NK-92 treated with Interleukin-12 subunit alpha and Interleukin-12 subunit beta, amount 100 ng/mL, for 24 hours (cell line): ENCODE measurements at regions not wholly inside any gene's neighbourhood (a gene's known extent, or its start where the extent isn't known, plus 50 kb on each side); places are given as distances from the start of the nearest gene placed in this dataset.
A peak's percentile ranks its signal among the peaks of the same experiment; 100 is the strongest.
"Not testable (repeated sequence)": the region's sequence is repeated elsewhere in the genome, so short reads cannot be mapped to it uniquely, and the experiment has no call there.

Source experiments
- DNase-seq: peaks from one replicate; lab custom pipeline; 2025; lab: John Stamatoyannopoulos, UW

DNA sequence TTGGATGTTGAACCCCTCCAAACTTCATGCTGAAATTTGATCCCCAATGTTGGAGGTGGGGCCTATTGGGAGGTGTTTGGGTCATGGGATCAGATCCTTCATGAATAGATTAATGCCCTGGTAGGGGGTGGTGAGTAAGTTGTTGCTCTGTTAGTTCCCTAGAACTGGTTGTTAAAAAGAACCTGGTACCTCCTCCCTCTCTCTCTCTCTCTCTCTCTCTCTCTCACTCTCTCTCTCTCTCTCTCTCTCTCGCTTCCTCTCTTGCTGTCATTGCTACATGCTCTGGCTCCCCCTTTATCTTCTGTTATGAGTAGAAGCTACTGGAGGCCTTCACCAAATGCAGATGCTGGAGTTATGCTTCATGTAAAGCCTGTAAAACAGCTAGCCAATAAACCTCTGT, 498.2 kb upstream of the NR5A2 start:
- no peak for DNase-seq

DNA sequence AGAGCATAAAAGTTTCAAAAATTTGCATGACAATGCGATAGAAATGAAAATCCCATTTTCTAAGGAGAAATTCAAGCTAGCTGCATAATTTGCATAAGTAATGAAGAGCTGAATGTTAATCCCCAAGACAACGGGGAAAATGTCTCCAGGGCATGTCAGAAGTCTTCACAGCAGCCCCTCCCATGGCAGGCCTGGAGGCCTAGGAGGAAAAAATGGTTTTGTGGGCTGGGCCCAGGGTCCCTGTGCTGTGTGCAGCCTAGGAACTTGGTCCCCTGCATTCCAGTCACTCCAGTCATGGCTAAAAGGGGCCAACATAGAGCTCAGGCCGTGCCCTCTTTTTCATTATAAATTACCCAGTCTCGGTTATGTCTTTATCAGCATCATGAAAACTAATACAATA, 494.1 kb upstream of the NR5A2 start:
- DNase-seq = not testable (repeated sequence)

DNA sequence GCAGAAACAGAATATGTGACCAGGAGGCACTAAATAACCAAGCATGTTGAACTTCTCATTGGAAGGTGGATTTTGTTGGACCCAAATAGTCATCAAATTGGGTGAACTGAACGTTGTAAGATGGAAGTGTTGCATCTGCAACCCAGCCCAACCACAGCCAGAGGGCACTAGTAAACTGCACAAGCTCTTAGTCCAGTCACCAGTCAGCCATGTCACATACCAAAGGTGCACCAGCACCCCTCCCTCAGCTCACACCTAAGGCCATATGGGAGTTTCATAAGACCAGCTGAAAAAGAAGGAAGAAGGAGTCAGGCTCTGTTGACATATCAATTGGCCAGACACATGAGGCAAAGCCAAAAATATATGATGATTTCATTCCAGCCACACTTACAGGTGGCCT, 481.7 kb upstream of the NR5A2 start:
- DNase-seq = no peak

DNA sequence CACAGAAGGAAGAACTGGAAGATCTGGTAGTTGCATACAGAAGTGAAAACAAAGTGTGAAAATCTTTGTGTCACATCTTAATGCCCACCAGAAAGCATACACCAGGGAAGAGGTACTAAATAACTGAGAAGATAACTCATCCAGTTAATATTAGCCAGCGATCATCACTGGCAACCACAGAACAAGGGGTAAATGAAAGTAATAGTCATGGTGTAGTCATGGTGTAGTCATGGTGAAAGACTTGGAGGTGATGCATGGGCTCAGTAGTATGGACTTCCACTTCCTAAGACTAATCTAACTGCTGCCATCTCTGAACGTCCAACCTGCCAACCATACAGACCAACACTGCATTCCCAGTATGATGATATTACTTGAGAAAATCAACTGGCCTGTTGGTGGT, 481.2 kb upstream of the NR5A2 start:
- no peak for DNase-seq

DNA sequence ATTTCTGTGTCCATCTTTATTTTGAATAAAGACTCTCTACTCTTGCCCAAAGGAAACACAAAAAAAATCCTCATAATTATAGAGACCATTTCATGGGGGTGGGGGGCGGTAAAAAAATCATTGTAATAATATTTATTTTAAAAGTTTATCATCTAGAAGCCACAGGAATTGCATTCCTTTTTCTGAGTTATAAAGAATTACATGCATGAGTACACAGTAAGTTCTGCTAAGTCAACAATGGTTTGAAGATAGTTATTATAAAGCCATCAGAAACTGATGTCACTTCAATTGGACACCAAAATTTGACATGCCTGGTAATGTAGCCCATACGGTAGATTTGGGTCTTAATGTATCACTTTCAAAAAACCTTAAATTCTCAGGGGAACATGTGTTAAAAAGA, 478.1 kb upstream of the NR5A2 start:
- DNase-seq = no peak

DNA sequence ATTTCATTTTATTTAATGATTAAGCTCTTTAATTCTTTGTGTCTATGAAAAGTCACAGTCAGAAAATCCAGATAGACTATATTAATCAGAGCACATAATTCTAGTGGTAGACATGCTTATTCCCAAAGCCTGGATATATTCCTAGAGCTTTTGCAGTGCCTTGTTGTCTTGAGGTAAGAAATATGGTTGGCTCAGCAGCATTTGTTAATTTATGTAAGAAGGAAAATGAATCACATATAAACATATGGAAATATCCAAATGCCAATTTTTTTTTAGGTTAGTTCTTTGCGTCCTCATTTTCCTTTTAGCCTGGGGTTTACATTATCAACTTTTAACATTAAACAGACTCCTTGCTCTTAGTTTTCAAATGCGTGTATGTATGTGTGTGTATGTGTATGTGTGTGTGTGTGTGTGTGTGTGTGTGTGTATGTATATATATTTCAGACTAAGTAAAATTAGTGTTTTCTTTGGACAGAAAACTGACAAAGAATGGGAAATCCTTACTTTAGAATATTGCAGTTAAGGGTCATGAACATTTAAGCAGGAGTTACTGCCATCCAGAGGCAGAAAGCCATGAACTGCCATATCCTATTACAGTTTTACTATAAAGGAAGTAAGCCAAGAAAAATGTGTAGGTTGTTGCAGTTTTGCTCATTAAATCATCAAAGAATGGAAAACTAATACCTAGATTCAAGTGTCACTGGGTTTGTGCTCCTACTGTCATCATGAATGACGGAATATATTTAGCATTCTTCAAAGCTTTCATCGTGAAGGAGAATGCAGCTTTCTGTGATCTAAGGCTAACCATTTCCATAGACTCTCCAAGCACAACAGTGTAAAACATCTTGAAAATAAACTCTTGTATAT, 477.1 kb upstream of the NR5A2 start:
- DNase-seq = no peak

DNA sequence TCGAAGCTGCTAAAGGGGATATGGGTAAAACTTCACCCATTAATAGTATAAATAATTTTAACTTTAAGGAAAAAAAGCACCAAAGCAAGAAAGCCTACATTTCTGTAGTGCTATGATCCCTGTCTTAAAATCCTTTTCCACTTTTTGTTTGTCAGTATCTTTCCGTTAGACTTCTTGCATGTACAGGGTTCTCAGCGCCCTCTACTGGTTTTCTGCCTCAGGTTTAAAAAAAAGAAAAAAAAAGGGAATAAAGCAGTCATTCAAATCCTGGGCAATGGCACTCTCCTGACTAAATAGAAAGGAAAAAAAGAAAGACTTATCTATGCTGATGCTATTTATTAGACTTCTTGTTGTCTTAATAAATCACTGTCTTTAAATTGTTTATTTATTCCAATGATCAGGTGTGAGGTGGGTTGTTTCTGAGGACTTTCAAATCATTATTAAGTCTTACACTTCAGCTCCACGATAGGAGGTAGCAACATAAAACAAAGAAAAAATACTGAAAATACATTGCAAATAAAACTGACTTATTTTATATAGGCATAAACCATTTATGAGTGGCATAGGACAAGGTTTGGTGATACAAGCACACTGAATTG, 475.4 kb upstream of the NR5A2 start:
- no peak for DNase-seq

DNA sequence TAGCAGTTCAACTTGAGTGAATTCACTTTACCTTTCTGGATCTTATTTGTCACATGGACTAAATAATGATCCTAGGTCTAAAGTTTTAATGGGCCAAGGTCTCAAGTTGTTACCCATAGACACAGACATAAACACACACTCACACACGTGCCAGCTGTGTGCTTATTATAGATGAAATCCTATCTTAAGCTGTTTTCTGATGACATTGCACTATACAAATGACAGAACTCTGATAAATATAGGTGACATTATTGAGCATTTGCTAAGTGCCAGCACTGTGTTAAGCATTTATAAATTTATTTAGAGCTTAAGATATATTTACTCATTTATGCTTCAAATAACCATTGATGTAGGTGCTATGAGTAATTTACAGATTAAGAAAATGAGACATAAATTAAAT, 474.4 kb upstream of the NR5A2 start:
- DNase-seq = no peak

DNA sequence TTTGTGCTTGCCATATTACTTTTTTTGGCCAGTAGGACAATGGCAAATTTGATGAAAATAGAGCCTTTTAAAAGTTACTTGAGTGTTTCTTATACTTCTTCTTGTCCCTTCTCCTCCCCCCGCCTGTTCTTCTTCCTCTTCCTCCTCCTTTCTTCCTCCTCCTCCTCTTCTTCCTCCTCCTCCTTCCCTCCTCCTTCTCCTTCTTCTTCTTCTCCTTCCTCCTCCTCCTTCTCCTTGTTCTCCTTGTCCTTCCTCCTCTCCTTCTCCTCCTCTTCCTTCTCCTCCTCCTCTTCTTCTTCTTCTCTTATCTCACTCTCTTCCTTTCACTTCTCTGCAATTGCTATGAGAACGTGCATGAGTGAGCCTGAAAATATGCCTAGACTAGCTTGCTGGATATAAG, 466.2 kb upstream of the NR5A2 start:
- DNase-seq = no peak

DNA sequence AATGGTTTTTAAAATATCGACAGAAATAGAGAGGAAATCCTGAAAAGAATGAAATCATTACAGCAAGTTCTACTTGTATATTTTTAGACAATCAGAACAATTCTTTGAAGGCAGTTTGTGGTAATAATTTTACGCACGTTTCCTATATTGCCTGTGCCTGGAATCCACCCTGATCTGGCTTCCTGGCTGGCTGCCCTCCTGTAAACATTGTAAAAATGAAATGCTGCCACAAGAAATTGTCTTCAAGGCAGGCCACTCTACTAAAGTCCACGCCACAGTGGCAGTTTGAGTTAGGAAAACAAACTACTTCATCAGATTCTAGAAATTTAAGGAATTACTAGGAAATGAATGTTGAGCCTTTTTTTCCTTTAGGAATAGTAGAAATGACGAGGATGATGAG, 454.5 kb upstream of the NR5A2 start:
- no peak for DNase-seq

DNA sequence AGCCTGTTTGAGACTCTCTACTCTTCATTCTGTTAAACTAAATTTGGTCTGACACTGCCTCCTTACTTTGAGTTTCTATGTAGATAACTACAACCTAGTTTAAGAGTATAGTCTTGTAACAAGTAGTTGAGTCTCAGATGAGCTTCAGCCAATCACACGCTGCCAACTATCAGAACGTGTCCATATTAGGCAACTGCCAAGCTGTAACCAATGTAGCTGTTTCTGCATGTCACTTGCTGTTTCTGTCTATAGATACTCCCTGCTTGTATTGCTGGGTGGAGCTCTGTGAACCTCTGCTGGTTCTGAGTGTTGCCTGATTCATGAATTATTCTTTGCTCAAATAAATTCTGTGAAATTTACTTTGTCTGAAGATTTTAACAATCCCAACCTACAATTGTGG, 452.6 kb upstream of the NR5A2 start:
- DNase-seq = no peak

DNA sequence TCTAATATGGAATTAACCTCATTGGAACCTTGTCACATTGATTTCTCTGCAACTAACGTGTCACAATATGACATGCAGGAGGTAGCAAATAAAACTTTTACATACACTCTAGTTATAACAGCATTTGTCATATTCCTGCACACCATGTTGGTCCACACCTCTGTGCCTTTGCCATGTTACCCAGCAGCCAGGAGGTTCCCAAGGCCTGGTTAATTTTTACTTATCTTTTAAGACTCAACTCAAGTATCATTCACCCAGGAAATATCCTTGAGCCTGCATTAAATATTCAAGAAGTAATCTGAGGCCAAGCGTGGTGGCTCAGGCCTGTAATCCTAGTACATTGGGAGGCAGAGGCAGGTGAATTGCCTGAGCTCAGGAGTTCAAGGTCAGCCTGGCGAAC, 447.2 kb upstream of the NR5A2 start:
- DNase-seq = no peak

DNA sequence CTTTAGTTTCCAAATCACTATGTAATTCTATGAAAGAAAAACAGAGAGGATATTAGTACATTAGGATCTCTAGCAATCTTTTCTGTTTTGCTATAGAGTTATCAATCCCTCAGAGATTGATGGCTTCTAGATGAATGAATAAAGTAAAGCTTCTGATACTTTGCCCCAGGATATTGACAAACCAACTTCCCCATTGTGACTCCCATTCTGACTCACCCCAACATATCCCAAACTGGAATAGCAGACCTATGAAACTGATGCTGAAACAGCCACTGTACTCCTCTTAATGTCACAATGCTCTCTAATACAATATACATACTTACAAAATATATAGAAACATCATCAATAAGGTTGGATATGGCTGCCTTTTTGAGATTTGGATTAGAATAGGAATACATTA, 442.1 kb upstream of the NR5A2 start:
- DNase-seq = no peak

DNA sequence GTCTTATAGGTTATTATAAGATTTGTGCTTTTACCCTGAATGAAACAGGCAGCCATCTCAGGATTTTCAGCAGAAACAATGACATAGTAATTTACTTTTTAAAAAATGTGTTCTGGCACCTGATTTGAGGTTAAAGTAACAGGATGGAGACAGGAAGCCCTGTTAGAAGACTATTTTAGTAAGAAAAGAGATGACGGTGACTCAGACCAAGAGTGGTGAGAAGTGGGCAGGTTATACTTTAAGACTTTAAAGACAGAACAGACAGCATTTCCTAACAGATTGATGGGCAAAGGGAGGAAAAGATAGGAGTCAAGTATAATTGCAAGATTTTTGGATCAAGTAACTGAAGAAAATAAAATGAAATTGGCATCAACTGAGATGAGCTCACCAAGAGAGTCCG, 436.8 kb upstream of the NR5A2 start:
- DNase-seq = no peak

DNA sequence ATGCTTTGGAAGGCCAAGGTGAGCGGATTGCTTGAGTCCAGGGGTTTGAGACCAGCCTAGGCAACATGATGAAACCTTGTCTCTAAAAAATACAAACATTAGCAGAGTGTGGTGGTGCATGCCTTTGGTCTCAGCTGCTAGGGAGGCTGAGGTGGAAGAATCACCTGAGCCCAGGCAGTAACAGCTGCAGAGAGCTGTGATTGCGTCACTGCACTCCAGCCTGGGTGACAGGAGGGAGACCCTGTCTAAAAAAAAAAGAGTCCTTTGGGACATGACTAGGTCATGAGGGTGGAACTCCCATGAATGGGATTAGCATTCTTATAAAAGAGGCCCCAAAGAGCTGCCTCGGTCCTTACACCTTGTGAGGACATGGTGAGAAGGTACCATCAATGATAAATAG, 436.0 kb upstream of the NR5A2 start:
- no peak for DNase-seq

DNA sequence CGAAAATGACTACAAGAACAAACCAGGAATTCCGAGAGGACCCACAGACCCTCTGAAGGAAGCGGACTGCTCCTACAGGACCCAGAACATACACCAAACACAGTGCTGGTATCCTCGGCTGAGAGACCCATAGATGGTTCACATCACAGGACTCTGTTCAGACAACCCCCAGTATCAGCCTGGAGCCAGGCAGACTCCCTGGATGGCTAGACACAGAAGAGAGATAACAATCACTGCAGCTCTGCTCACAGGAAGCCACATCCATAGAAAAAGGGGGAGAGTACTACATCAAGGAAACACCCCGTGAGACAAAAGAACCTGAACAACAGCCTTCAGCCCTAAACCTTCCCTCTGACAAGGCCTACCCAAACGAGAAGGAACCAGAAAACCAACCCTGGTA, 434.0 kb upstream of the NR5A2 start:
- DNase-seq = no peak

DNA sequence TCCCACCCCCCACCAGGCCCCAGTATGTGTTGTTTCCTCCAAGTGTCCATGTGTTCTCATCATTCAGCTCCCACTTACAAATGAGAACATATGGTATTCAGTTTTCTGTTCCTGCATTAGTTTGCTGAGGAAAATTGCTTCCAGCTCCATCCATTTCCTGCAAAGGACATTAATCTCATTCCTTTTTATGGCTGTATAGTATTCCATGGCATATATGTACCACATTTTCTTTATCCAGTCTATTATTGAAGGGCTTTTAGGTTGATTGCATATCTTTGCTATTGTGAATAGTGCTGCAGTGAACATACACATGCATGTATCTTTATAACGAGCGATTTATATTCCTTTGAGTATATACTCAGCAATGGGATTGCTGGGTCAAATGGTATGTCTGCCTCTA, 431.1 kb upstream of the NR5A2 start:
- DNase-seq = not testable (repeated sequence)

DNA sequence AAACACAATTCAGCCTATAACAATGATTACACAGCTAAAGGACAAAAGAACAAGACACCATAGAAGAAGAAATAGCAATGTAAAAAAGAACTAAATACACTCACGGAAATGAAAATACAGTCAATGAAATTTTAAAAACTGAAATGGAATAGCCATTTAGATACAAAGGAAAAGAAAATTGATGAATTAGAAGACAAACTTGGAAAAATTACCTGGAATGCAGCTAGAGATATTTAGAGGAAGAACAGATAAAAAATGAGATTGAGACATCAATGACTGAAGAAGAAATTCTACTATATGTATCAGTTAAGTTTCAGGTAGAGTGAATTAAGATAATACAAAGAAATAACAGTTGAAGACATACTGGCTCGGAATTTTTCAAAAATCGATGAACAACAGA, 430.4 kb upstream of the NR5A2 start:
- no peak for DNase-seq

DNA sequence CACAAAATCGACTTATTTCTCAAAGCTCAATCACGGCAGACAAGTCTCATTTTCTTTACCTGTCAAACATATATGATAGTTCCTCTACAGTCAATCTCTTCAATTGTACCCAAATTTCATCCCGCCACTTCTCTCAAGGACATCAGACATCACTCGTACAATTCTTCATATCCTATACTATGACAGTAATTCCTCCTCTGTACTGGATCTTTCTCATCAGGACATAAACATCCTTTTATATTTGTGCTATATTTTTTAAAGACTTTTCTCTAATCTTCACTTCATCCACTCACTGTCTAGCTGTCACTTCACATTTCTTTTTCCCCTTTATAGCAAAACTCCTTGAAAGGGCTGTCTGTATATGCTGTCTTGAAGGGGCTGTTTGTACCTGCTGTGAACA, 419.1 kb upstream of the NR5A2 start:
- DNase-seq = no peak

DNA sequence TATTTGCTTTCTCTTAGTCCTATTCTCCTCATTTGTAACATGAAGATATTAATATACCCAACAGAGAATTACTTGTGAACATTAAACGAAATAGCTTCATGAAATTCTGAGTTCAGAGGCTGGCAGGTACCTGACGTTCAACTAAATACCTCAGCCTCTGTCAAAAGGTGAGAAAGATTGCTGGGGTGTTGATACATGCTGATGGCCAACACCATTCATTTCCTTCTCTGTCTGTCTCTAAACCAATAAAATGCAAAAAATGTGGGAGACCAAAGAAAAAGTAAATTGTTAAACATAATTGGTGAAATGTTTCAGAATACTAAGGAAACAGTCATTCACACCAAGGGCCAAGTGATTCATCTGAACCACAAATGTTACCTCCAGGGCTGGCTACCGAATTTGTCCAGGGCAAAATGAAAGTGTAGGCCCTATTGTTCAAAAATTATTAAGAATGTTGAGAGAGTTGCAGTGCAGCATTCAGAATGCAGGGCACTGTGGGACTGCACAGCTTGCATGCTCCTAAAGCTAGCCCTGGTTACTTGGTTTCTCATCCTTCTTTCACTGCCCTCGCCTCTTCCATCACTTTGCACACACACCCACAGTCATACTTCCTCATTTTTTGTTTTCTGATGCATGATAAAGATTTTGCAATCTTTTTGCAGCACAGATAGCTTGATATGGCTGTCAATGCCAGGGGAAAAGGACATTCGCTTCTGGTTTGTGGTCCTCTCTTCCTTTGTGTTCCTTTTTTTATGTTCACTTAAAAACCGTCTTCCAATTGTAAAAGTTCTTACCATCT, 414.3 kb upstream of the NR5A2 start:
- DNase-seq = peak; percentile 12

DNA sequence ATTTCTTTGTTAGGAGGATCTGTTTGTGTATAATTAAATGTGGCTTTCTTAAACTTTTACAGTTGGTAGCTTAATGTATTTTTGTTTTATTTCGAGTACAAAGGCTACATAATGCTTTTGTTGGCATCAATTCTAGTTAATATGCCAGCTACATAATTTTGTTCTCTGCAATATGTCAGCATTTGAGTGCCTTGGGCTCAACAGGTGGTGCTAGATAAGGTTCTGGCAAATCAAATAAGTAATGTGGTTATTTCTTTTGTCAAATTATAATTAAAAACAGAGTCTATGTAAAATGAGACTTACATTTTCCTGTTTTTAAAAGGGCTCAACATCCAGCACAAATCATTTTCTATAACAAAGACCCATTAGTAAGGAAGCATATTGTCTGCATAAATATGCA, 410.6 kb upstream of the NR5A2 start:
- no peak for DNase-seq

DNA sequence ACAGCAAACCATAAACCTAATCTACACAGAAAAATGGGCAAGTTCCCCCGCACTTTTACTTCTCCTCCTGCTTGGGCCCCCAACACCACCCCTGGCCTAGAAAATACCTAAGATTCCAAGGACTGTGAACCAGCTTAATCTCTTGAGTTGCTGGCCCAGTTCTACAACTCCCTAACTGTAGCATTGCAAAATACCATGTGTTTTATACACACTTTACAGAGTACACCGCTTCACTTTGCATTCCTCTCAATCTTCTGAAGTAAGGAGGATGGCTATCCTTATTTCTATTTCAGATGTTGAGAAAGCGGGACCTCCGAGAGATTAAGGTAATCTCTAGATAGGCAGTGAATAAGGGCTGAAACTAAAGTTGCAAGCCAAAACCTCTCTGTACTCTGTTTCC, 408.3 kb upstream of the NR5A2 start:
- no peak for DNase-seq

DNA sequence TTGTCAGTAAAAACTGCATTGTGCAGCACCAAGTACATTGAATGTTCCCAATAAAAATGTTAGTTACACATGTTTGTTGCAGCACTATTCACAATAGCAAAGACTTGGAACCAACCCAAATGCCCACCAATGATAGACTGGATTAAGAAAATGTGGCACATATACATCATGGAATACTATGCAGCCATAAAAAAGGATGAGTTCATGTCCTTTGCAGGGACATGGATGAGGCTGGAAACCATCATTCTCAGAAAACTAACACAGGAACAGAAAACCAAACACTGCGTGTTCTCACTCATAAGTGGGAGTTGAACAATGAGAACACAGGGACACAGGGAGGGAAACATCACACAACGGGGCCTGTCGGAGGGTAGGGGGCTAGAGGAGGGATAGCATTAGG, 401.3 kb upstream of the NR5A2 start:
- not testable (repeated sequence) for DNase-seq
